ENCODE measurements at regions not wholly inside any gene's neighbourhood (a gene's known extent, or its start where the extent isn't known, plus 50 kb on each side); places are given as distances from the start of the nearest gene placed in this dataset.

DNA sequence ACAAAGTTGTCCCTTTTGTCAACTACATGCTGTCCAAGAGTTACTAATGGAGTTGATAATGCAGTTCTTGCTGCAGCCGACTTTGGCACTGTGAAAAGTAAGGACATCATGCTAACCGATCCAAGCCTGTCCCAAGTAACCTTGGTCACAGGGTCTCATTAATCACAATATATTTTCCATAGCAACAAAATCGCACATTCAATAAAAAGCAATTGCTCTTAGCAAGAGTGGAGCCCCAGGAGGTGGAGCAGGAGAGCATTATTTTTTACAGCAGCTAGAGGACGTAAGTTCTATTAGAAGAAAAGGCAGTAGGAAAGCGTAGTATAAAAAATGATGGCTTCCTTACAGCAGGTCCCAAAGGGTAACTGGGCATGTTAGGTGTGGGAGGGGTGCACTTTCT lies 570.3 kb downstream of the EBF1 start:
- Mint-ChIP-seq H3K4me3 (ENCODE audit: unreplicated experiment) (no peak overlapping the region), H3K27me3 (ENCODE audit: unreplicated experiment) (no peaks in the 10 kb centered on the region), H3K27ac (ENCODE audit: unreplicated experiment) (no peak overlapping the region), H3K4me1 (ENCODE audit: low read depth, unreplicated experiment) (peaks cover 4% of the 10 kb centered on the region), H3K36me3 (ENCODE audit: unreplicated experiment) (no peaks in the 10 kb centered on the region), H3K9me3 (ENCODE audit: unreplicated experiment) (no peaks in the 10 kb centered on the region)
- TF ChIP-seq, protein P1, sequence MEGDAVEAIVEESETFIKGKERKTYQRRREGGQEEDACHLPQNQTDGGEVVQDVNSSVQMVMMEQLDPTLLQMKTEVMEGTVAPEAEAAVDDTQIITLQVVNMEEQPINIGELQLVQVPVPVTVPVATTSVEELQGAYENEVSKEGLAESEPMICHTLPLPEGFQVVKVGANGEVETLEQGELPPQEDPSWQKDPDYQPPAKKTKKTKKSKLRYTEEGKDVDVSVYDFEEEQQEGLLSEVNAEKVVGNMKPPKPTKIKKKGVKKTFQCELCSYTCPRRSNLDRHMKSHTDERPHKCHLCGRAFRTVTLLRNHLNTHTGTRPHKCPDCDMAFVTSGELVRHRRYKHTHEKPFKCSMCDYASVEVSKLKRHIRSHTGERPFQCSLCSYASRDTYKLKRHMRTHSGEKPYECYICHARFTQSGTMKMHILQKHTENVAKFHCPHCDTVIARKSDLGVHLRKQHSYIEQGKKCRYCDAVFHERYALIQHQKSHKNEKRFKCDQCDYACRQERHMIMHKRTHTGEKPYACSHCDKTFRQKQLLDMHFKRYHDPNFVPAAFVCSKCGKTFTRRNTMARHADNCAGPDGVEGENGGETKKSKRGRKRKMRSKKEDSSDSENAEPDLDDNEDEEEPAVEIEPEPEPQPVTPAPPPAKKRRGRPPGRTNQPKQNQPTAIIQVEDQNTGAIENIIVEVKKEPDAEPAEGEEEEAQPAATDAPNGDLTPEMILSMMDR (IDR thresholded peaks at IDR 0.05; ENCODE audit: partially characterized antibody, unreplicated experiment): no peak
- no peak for DNase-seq

DNA sequence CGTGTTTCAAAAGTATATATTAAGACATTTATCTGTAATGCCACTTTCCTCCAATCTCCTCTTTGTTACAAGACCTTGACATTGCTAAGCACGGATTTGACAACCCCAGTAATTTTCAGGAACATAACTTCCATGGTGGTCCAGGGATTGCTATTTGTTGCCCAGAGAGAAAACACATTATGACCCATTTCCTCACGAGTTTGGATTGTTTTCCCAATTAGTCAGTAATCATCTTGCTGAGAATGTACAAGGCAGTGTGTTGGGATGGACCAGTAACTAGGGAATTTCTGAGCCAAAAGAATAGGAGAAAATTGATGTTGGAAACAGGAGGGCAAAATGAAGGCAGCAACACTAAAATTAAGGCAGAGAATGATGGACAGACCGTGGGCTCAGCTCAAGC lies 574.1 kb downstream of the EBF1 start:
- no peaks in the 10 kb centered on the region for H3K36me3 Mint-ChIP-seq (ENCODE audit: unreplicated experiment)
- TF ChIP-seq, protein P1 (IDR thresholded peaks at IDR 0.05; ENCODE audit: partially characterized antibody, unreplicated experiment): no peak
- H3K27me3 Mint-ChIP-seq (ENCODE audit: unreplicated experiment): peaks cover 2% of the 10 kb centered on the region
- DNase-seq: no peak
- no peaks in the 10 kb centered on the region for H3K4me1 Mint-ChIP-seq (ENCODE audit: low read depth, unreplicated experiment)
- no peak overlapping the region for H3K4me3 Mint-ChIP-seq (ENCODE audit: unreplicated experiment)
- H3K27ac Mint-ChIP-seq (ENCODE audit: unreplicated experiment): no peak overlapping the region
- peaks cover 2% of the 10 kb centered on the region for H3K9me3 Mint-ChIP-seq (ENCODE audit: unreplicated experiment)

DNA sequence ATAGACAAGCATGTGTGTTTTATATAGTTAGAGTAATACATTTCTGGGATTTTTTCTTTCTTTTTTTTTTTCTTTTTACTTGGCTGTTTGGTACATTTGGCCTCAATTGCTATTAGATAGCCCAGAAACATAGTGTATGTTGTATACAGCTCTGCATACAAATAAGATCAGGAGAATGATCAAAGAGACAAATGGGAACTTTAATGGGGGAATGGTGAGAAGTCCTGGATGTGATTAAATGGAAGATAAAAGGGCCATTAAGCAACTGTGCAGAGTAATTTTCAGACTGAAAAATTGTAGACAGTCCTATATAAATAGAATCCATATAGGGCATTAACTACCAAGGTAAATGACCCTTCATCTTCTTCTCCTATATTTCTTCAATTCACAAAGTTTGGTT lies 575.6 kb downstream of the EBF1 start:
- no peak overlapping the region for H3K4me3 Mint-ChIP-seq (ENCODE audit: unreplicated experiment)
- TF ChIP-seq, protein P1 (IDR thresholded peaks at IDR 0.05; ENCODE audit: partially characterized antibody, unreplicated experiment): no peak
- H3K4me1 Mint-ChIP-seq (ENCODE audit: low read depth, unreplicated experiment): no peaks in the 10 kb centered on the region
- H3K9me3 Mint-ChIP-seq (ENCODE audit: unreplicated experiment): peaks cover 2% of the 10 kb centered on the region
- H3K27ac Mint-ChIP-seq (ENCODE audit: unreplicated experiment): no peak overlapping the region
- H3K36me3 Mint-ChIP-seq (ENCODE audit: unreplicated experiment): no peaks in the 10 kb centered on the region
- peaks cover 2% of the 10 kb centered on the region for H3K27me3 Mint-ChIP-seq (ENCODE audit: unreplicated experiment)
- no peak for DNase-seq

DNA sequence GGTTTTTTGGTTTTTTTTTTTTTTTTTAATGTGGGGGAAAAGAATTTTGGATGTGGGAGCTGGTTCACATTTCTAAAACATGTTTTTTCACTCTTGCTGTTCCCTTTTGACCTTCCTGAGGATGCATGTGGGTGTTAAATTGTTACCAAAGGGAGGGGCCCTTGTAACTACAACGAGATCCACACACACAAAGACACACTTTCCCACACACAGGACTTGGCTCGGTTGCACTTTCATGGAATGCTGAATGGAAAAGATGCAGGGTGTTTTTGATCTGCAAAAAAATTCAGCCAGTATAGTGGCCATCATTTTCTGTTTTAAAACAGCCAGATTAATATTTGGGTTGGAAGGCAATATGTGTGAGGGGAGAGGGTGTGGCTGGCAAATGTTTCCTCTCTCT lies 576.9 kb downstream of the EBF1 start:
- no peak overlapping the region for H3K4me3 Mint-ChIP-seq (ENCODE audit: unreplicated experiment)
- peaks cover 2% of the 10 kb centered on the region for H3K9me3 Mint-ChIP-seq (ENCODE audit: unreplicated experiment)
- H3K4me1 Mint-ChIP-seq (ENCODE audit: low read depth, unreplicated experiment): no peaks in the 10 kb centered on the region
- TF ChIP-seq, protein P1 (IDR thresholded peaks at IDR 0.05; ENCODE audit: partially characterized antibody, unreplicated experiment): no peak
- no peak overlapping the region for H3K27ac Mint-ChIP-seq (ENCODE audit: unreplicated experiment)
- H3K36me3 Mint-ChIP-seq (ENCODE audit: unreplicated experiment): no peaks in the 10 kb centered on the region
- no peak for DNase-seq
- peaks cover 3% of the 10 kb centered on the region for H3K27me3 Mint-ChIP-seq (ENCODE audit: unreplicated experiment)

DNA sequence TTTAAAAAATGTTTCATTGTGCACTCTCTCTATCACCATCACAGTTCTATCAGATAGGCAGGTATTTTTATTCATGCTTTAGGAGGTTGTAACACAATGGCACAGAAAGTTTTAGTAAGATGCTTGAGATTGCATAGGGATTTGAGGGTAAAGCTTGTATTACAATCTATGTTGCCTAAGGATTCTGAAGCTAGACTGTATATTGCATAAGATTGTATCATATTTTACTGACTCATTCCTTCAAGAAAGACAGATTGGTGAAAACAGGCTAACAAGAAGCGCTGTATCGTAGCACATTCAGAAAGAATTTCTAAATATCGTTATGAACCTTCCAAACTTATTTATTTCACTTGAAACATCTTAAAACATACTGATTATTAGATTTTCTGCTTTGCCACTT lies 577.7 kb downstream of the EBF1 start:
- Mint-ChIP-seq H3K36me3 (ENCODE audit: unreplicated experiment) (no peaks in the 10 kb centered on the region), H3K4me1 (ENCODE audit: low read depth, unreplicated experiment) (no peaks in the 10 kb centered on the region), H3K27me3 (ENCODE audit: unreplicated experiment) (peaks cover 3% of the 10 kb centered on the region), H3K27ac (ENCODE audit: unreplicated experiment) (no peak overlapping the region), H3K9me3 (ENCODE audit: unreplicated experiment) (peaks cover 2% of the 10 kb centered on the region), H3K4me3 (ENCODE audit: unreplicated experiment) (no peak overlapping the region)
- TF ChIP-seq, protein P1 (IDR thresholded peaks at IDR 0.05; ENCODE audit: partially characterized antibody, unreplicated experiment): no peak
- no peak for DNase-seq

Measured in glutamatergic neuron (in vitro differentiated cells).